ENCODE measurements at regions not wholly inside any gene's neighbourhood (a gene's known extent, or its start where the extent isn't known, plus 50 kb on each side); places are given as distances from the start of the nearest gene placed in this dataset.

GRCh38 chr4:58761563-58761962 lies 1651.4 kb upstream of the IGFBP7 start:
- no peak for DNase-seq (ENCODE audit: low read depth, low spot score)
- Histone ChIP-seq H3K27ac (ENCODE audit: insufficient read depth, low read depth, low read length) (no peak overlapping the region), H3K9me3 (replicated peaks; ENCODE audit: control insufficient read depth, insufficient read depth, low read length) (no peaks in the 10 kb centered on the region), H3K4me1 (ENCODE audit: control insufficient read depth, extremely low read depth, insufficient read depth, low read length) (no peaks in the 10 kb centered on the region), H3K4me2 (ENCODE audit: insufficient read depth, low read length) (no peak overlapping the region), H3K4me3 (replicated peaks in 1 of 3; ENCODE audit: insufficient read depth in 1 of 3, low read depth in 1 of 3, low read length in 3 of 3) (no peak overlapping the region), H3K36me3 (ENCODE audit: control insufficient read depth in 2 of 2, extremely low read depth in 1 of 2, insufficient read depth in 2 of 2, low read length in 2 of 2) (no peaks in the 10 kb centered on the region), H3K9me1 (replicated peaks; ENCODE audit: control insufficient read depth, extremely low read depth, insufficient read depth, low read length) (no peaks in the 10 kb centered on the region), H3K79me2 (ENCODE audit: control insufficient read depth, insufficient read depth, low read length) (no peaks in the 10 kb centered on the region), H3K9ac (replicated peaks; ENCODE audit: extremely low read depth, insufficient read depth, low read length) (no peak overlapping the region), H3K27me3 (ENCODE audit: control insufficient read depth in 2 of 2, insufficient read depth in 2 of 2, low read length in 2 of 2) (no peaks in the 10 kb centered on the region), H4K20me1 (replicated peaks; ENCODE audit: control insufficient read depth, extremely low read depth, insufficient read depth, low read length) (no peaks in the 10 kb centered on the region), H2AFZ (ENCODE audit: low read depth, low read length) (no peak overlapping the region)
- intact Hi-C loops (cut with micrococcal nuclease) (no loop called here), dilution Hi-C loops (cut with MboI; ENCODE audit: extremely low pct_ligation_motif_present, low sequenced_read_pairs) (no loop called here)
- ChIA-PET POLR2A (no interaction called here), CTCF (no interaction called here)
- FAIRE-seq, result no peak
- no peak for TF ChIP-seq JUN (IDR thresholded peaks at IDR 0.05; ENCODE audit: borderline replicate concordance, insufficient read depth, insufficient read length, low read depth)
- no peak for TF ChIP-seq MYC (IDR thresholded peaks at IDR 0.05; ENCODE audit: low read depth, low read length)
- TF ChIP-seq GATA2 (IDR thresholded peaks at IDR 0.05; ENCODE audit: insufficient read depth, insufficient read length, low read depth, low read length), result no peak
- TF ChIP-seq, protein P1, sequence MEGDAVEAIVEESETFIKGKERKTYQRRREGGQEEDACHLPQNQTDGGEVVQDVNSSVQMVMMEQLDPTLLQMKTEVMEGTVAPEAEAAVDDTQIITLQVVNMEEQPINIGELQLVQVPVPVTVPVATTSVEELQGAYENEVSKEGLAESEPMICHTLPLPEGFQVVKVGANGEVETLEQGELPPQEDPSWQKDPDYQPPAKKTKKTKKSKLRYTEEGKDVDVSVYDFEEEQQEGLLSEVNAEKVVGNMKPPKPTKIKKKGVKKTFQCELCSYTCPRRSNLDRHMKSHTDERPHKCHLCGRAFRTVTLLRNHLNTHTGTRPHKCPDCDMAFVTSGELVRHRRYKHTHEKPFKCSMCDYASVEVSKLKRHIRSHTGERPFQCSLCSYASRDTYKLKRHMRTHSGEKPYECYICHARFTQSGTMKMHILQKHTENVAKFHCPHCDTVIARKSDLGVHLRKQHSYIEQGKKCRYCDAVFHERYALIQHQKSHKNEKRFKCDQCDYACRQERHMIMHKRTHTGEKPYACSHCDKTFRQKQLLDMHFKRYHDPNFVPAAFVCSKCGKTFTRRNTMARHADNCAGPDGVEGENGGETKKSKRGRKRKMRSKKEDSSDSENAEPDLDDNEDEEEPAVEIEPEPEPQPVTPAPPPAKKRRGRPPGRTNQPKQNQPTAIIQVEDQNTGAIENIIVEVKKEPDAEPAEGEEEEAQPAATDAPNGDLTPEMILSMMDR (IDR thresholded peaks at IDR 0.05; ENCODE audit: extremely low read depth in 1 of 2, insufficient read depth in 1 of 2, low read depth in 1 of 2, low read length in 2 of 2), result no peak
- no peak for TF ChIP-seq FOS (IDR thresholded peaks at IDR 0.05; ENCODE audit: borderline replicate concordance, insufficient read depth, low read length)
- TF ChIP-seq EZH2 (IDR thresholded peaks at IDR 0.05; ENCODE audit: borderline replicate concordance, low read depth, low read length, severe bottlenecking), result no peak
- no peak for TF ChIP-seq POLR2AphosphoS5 (IDR thresholded peaks at IDR 0.05; ENCODE audit: insufficient read depth, low read depth, low read length)
- no peak for TF ChIP-seq POLR2A (IDR thresholded peaks at IDR 0.05; ENCODE audit: low read depth, low read length)
- no peak for TF ChIP-seq MAX (IDR thresholded peaks at IDR 0.05; ENCODE audit: insufficient read depth, insufficient read length)
- BruUV-seq (replicated peaks), result no TSS peak

All from endothelial cell of umbilical vein (primary cell).